ENCODE measurements at regions not wholly inside any gene's neighbourhood (a gene's known extent, or its start where the extent isn't known, plus 50 kb on each side); places are given as distances from the start of the nearest gene placed in this dataset.
A peak's percentile ranks its signal among the peaks of the same experiment; 100 is the strongest.

- no peak for DNase-seq
Observed at GRCh38 chr2:143906850-143907249, 613.1 kb downstream of the ZEB2 start.

GRCh38 chr2:143905587-143905986, 614.3 kb downstream of the ZEB2 start:
- DNase-seq: no peak

- DNase-seq: no peak
Observed at GRCh38 chr2:143903172-143903856, 616.6 kb downstream of the ZEB2 start.

GRCh38 chr2:143901185-143901842, 618.6 kb downstream of the ZEB2 start:
- no peak for DNase-seq

DNA sequence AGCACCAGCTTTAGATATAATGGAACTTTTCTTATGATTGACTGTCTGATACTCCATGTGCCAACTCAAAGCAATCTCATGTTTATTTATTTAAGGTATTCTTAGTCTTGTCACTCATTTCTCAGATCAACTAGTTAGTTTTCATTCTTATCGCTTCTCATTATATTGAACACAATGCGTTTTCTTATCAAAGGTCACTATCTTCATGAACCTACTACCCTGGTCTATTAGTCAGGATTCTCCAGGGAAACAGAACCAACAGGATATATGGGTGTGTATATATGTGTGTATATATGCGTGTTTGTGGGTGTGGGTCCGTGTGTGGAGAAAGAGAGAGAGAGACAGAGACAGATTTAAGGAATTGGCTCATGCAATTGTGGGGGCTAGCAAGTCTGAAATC, 619.9 kb downstream of the ZEB2 start:
- DNase-seq: no peak

- no peak for DNase-seq
Observed at GRCh38 chr2:143893371-143893770, 626.5 kb downstream of the ZEB2 start.

DNA sequence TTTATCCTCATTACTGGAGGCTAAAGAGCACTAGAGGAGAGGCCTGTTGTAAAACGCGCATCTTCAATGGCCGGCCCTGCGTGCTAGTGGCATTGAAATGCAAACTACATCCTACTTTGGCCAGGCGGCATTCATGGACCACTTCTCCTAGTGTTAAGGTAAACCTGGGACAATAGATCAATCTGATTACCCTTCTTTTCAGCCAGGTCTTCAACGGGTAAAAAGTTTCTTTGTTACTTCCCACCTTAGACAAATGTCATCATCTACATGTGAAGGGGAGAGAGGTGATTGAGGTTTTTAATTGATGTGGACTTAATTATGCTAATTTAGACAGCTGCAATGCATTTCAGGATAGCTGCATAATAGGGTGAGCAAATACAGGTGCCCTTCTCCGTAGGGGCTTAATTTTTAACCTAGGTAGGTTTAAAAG, 628.0 kb downstream of the ZEB2 start:
- peak; percentile 0 for DNase-seq

DNA sequence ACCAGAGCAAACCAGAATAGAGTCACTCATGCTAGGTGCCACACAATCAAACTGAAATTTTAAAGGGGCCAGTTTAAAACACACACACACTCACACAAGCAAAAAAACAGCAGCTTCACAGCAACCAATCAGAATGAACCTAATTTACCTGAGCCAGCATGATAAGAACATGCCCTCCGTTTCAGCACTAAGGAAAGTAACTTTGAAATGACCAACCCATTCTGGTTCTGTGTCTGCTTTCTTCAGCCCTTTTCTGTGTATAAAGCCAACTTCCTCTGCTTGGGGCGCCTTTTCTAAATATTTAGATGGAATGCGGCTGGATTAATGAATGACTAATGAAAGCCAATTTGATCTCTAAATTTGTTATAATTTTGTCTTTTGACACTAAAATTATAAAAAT, 629.1 kb downstream of the ZEB2 start:
- no peak for DNase-seq

DNA sequence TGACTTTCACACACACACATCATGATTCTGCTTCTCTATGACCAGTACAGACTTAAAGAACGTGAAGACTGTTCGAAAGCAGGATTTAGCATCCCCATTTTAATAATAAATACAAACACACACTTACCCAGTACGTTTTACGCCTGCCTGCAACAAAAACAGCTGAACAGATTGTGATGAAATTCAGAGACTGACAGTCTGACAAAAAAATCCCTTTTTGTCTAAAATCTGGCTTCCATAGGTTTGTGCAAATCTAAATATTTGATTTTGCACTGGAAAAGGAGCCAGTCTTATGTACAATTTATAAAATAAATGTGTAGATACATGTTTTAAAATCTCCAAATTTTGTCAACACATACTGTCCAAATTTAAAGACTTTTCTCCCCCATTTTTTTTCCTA, 630.7 kb downstream of the ZEB2 start:
- no peak for DNase-seq

- DNase-seq: no peak
Observed at GRCh38 chr2:143885461-143885860, 634.5 kb downstream of the ZEB2 start.

DNA sequence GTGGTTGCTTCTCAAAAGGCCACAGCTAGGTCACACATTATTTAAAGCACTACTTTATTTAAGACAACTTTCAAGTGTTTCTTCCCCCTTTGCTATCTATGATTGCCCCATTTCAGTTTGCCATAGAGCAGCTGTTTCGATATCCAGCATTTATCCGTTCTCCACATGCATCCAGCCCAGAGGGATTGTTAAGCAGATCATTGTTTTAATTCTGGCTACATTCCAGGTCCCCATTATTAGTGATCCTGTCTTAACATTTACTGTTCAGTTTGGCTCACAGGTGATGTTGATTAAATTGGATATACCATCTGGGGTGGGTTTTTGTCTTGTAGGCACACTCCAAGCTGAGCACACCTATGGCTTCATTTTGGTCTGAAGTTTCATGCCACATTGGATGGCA, 638.7 kb downstream of the ZEB2 start:
- DNase-seq: no peak

- no peak for DNase-seq
Observed at GRCh38 chr2:143877876-143878530, 641.9 kb downstream of the ZEB2 start.

DNA sequence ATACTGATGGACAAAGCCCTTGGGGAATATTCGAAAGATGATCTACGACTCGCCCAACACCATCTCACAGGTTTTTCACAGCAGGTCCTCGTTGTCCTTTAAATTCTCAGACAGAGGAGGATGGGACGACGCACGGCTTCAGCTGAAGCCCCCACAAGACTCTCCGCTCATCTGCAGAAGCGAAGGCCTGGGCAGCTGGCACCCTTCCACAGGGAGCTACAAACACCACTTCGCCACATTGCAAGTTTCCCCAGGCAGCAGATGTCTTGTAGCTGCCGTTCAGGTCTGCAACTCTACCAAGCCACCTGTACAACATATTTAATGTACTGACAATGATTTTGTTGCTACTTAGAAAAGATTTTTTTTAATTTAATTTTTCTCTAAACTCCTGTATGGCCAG, 642.9 kb downstream of the ZEB2 start:
- no peak for DNase-seq

DNA sequence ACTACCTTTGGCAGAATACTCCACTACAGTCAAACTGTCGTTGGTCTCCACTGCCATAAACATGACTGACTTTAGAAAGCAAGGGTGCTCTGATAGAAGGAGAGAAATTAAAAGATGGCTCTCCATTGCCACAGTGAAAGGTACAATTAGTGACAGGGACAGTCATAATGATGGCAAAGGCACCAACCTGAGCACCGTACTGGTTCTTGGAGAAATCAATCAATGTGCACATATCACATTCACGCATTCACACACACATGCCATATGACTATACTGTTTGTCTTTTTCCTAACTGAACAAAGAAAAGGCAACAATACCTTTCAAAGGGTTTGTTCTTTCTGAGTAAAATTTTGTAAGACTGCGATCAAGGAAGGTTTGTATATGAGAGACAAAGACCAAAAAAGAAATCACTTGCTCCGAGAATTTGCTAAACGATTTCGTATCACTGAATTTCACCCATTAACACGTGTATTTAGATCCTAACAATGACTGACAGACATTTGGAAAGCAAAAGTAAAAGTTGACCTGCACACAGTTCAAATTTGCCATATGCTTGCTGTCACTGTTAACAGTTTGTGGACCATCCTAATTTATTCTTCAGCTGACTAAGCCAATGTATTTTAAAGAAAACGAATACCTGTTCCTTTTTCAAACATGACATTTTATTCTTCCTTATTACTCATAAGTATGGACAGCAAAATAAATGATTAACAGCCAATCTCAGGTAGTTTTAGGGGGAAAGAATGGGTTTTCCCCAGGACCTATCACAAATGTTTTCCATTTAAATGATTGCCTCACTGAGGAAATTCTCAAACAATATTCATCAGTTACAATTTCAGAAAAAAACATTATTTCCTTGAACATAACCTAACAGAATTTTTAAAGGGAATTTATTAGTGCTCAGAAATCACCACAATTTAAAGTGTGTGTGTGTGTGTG, 644.4 kb downstream of the ZEB2 start:
- no peak for DNase-seq

GRCh38 chr2:143873886-143874285, 646.0 kb downstream of the ZEB2 start:
- DNase-seq: no peak

DNA sequence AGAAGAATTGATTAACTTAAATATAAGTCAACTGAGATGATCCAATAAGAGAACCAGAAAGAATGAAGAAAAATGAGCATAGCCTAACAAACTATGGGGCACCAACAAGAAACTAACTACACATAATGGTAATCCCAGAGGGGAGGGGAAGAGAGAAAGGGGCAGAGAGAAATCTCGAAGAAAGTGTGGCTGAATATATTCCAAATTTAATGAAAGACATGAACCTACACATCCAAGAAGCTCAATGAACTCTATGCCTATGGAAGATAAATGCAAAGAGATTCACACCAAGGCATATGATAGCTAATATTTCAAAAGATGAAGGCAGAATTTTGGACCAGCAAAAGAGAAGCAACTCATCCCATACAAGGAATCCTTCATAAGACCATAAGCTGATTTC, 649.2 kb downstream of the ZEB2 start:
- DNase-seq: no peak

- DNase-seq: peak; percentile 2
Observed at GRCh38 chr2:143856978-143857377, 662.9 kb downstream of the ZEB2 start.

- peak; percentile 47 for DNase-seq
Observed at GRCh38 chr2:143852759-143853158, 667.2 kb downstream of the ZEB2 start.

DNA sequence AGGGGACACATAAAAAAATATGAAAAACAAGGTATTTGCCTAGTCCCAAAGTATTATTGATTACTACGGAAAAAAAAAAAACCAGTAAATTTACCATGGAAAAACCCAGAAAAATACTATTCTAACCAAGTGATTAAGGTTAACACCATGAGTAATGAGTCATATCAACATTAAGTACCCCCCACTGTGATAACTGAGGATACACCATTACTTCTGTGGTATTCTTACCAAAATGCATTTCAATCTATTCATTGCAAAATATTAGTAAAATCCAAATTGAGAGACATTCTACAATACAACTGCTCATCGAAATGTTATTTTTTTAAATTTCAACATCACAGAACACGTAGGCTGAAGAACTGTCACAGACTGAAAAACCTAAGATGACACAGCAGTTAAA, 669.8 kb downstream of the ZEB2 start:
- DNase-seq: no peak

- no peak for DNase-seq
Observed at GRCh38 chr2:143847257-143847656, 672.7 kb downstream of the ZEB2 start.

- no peak for DNase-seq
Observed at GRCh38 chr2:143844986-143845385, 674.9 kb downstream of the ZEB2 start.

DNA sequence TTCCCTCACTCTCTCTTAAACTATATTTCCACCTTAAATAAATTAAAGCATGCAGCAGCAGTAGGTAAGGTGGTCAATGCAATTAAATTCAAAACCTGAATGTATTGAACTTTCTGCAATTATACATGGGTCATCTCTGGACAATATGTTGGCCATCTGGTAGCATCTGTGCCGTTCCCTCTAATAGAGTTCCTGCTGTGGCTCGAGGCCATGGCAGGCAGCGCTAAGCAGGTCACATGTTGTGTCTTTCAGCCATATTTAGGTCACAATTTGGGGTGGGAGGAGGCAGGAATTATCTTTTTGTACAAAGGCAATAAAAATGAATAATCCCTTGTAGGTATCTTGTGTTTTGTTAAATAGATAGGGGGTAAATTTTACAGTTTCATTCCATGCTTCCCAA, 676.2 kb downstream of the ZEB2 start:
- no peak for DNase-seq

- no peak for DNase-seq
Observed at GRCh38 chr2:143842836-143843235, 677.1 kb downstream of the ZEB2 start.

Measured in DMS53 (cell line).